Tibial nerve (tissue), 3 donors: ENCODE measurements at regions not wholly inside any gene's neighbourhood (a gene's known extent, or its start where the extent isn't known, plus 50 kb on each side); places are given as distances from the start of the nearest gene placed in this dataset.

ENCODE experiments used
- POLR2A ChIP-seq, 2 donors: fragments of 450-650 bp; IDR thresholded peaks; one replicate each; pipeline ENCODE4 v1.6.1; 2017; ENCODE audit warnings: antibody characterized with exemption in 2 of 2, mild to moderate bottlenecking in 2 of 2, moderate library complexity in 2 of 2
- TF ChIP-seq, protein P1 (sequence below), 5 experiments: fragments of 200-600 bp in 3 of 5; fragments of 450-650 bp in 2 of 5; sonication (generic) in 3 of 5; IDR thresholded peaks; one replicate each; pipeline ENCODE4 v1.5.1; 2016 to 2019; ENCODE audit warnings: antibody characterized with exemption in 5 of 5, mild to moderate bottlenecking in 3 of 5, moderate library complexity in 2 of 5

GRCh38 chr1:199875337-199875736 lies 152.2 kb upstream of the NR5A2 start:
- TF ChIP-seq, protein P1, sequence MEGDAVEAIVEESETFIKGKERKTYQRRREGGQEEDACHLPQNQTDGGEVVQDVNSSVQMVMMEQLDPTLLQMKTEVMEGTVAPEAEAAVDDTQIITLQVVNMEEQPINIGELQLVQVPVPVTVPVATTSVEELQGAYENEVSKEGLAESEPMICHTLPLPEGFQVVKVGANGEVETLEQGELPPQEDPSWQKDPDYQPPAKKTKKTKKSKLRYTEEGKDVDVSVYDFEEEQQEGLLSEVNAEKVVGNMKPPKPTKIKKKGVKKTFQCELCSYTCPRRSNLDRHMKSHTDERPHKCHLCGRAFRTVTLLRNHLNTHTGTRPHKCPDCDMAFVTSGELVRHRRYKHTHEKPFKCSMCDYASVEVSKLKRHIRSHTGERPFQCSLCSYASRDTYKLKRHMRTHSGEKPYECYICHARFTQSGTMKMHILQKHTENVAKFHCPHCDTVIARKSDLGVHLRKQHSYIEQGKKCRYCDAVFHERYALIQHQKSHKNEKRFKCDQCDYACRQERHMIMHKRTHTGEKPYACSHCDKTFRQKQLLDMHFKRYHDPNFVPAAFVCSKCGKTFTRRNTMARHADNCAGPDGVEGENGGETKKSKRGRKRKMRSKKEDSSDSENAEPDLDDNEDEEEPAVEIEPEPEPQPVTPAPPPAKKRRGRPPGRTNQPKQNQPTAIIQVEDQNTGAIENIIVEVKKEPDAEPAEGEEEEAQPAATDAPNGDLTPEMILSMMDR (IDR thresholded peaks at IDR 0.05) = no peak
- no peak for TF ChIP-seq POLR2A (IDR thresholded peaks at IDR 0.05)
